Psoas muscle (tissue), 7 donors: ENCODE measurements at regions not wholly inside any gene's neighbourhood (a gene's known extent, or its start where the extent isn't known, plus 50 kb on each side); places are given as distances from the start of the nearest gene placed in this dataset.

Experiments
- ATAC-seq, 4 donors: fragments of 200-7000 bp; cut with Tn5 transposase; one replicate each; pipeline ENCODE4 v1.9.1; 2020; ENCODE audit warnings: moderate library complexity in 3 of 4, mild to moderate bottlenecking in 2 of 4
- DNase-seq, 2 donors: peaks; one replicate each; pipeline ENCODE4 v3.0.0-alpha.2; 2020
- H3K27ac ChIP-seq: fragments of 200-600 bp; one replicate; pipeline ENCODE4 v1.8.0; 2022
- H3K27me3 ChIP-seq, 3 donors: fragments of 200-600 bp in 1 of 3; one replicate each; pipeline versions ENCODE4 v1.6.1 to v1.8.0; 2013 to 2022; ENCODE audit warnings: low read length in 2 of 3, mild to moderate bottlenecking in 2 of 3, moderate library complexity in 1 of 3; ENCODE audit not compliant: insufficient read depth in 3 of 3
- H3K36me3 ChIP-seq, 2 donors: fragments of 200-600 bp in 1 of 2; one replicate each; pipeline versions ENCODE4 v1.6.1 to v1.8.0; 2013 to 2022; ENCODE audit warnings: low read depth in 1 of 2, mild to moderate bottlenecking in 1 of 2, moderate library complexity in 1 of 2; ENCODE audit not compliant: insufficient read depth in 1 of 2
- H3K4me1 ChIP-seq: fragments of 200-600 bp; one replicate; pipeline ENCODE4 v1.8.0; 2022
- H3K4me3 ChIP-seq: fragments of 200-600 bp; one replicate; pipeline ENCODE4 v1.8.0; 2022; ENCODE audit warnings: mild to moderate bottlenecking
- H3K9me3 ChIP-seq: fragments of 200-600 bp; one replicate; pipeline ENCODE4 v1.8.0; 2022
- CTCF ChIP-seq: fragments of 200-600 bp; IDR thresholded peaks from one replicate; pipeline ENCODE4 v1.8.0; 2022; ENCODE audit warnings: antibody characterized with exemption
- WGBS, 3 donors: extraction: QIAGEN DNeasy Blood & Tissue Kit; methylation state at CpG; one replicate each; pipeline versions ENCODE4 v1.1.6 to v1.1.7; 2013; 5-methylcytosine and 5-hydroxymethylcytosine counted together
- intact Hi-C, 2 donors: fragments of 100-400 bp; cut with DNase I; formaldehyde crosslinking; loops; one replicate each; pipeline versions ENCODE4 v1.11.0 to v1.14.2; 2022
- donor health status: healthy with polysubstance abuse.
- donor health status: DM: no; HTN: no; CAD: no; lungs with moderate emphysema.
- donor health status: Bipolar disorder and iron deficiency.
- donor health status: healthy.
- donor health status: DM: yes; HTN: yes; CAD: no.
- donor health status: DM: no; HTN: no; CAD: no.
- donor health status: DM: yes; HTN: yes; CAD: no.

GRCh38 chr6:120916844-120917243 is 417.4 kb downstream of the TBC1D32 start:
- Histone ChIP-seq H3K36me3 (no peaks in the 10 kb centered on the region), H3K9me3 (no peaks in the 10 kb centered on the region), H3K27me3 (no peaks in the 10 kb centered on the region), H3K4me3 (no peak overlapping the region), H3K4me1 (no peaks in the 10 kb centered on the region), H3K27ac (no peak overlapping the region)
- ATAC-seq (no peak), DNase-seq (no peak)
- TF ChIP-seq CTCF, result no peak
- intact Hi-C loops, result no loop called here
- WGBS, 3 donors, result 61 to 69% (median 67%) methylated on average over 2 of the region's 2 CpGs

- no peak for TF ChIP-seq CTCF
- ATAC-seq, result no peak
- no peaks in the 10 kb centered on the region for H3K27me3 ChIP-seq
- H3K27ac ChIP-seq, result no peak overlapping the region
- no peak for DNase-seq
- no peaks in the 10 kb centered on the region for H3K9me3 ChIP-seq
- no peak overlapping the region for H3K4me3 ChIP-seq
- 33 to 35% (median 35%) methylated on average over 1 of the region's 1 CpG for WGBS, 3 donors
- H3K36me3 ChIP-seq, result no peaks in the 10 kb centered on the region
- intact Hi-C loops, result no loop called here
- no peaks in the 10 kb centered on the region for H3K4me1 ChIP-seq
Observed at GRCh38 chr6:120913486-120913885, 420.8 kb downstream of the TBC1D32 start.

GRCh38 chr6:120908767-120909166 is 425.5 kb downstream of the TBC1D32 start:
- Histone ChIP-seq H3K9me3 (no peaks in the 10 kb centered on the region), H3K27me3 (no peaks in the 10 kb centered on the region), H3K4me1 (no peaks in the 10 kb centered on the region), H3K4me3 (no peak overlapping the region), H3K36me3 (no peaks in the 10 kb centered on the region), H3K27ac (no peak overlapping the region)
- 86 to 88% (median 86%) methylated on average over 5 of the region's 5 CpGs for WGBS, 3 donors
- ATAC-seq, result no peak
- TF ChIP-seq CTCF, result no peak
- DNase-seq, result no peak
- intact Hi-C loops, result no loop called here

- DNase-seq, result no peak
- H3K4me3 ChIP-seq, result no peak overlapping the region
- 44 to 83% (median 79%) methylated on average over 2 of the region's 2 CpGs for WGBS, 3 donors
- H3K9me3 ChIP-seq, result no peaks in the 10 kb centered on the region
- no peak for ATAC-seq
- intact Hi-C loops, result no loop called here
- no peak overlapping the region for H3K27ac ChIP-seq
- no peaks in the 10 kb centered on the region for H3K27me3 ChIP-seq
- TF ChIP-seq CTCF, result no peak
- no peaks in the 10 kb centered on the region for H3K36me3 ChIP-seq
- no peaks in the 10 kb centered on the region for H3K4me1 ChIP-seq
Observed at GRCh38 chr6:120903836-120904235, 430.4 kb downstream of the TBC1D32 start.

GRCh38 chr6:120899932-120900331 is 434.3 kb downstream of the TBC1D32 start:
- Histone ChIP-seq H3K27ac (no peak overlapping the region), H3K4me1 (no peaks in the 10 kb centered on the region), H3K27me3 (no peaks in the 10 kb centered on the region), H3K9me3 (no peaks in the 10 kb centered on the region), H3K36me3 (no peaks in the 10 kb centered on the region), H3K4me3 (no peak overlapping the region)
- ATAC-seq (no peak), DNase-seq (no peak)
- intact Hi-C loops, result no loop called here
- TF ChIP-seq CTCF, result no peak
